ENCODE measurements at regions not wholly inside any gene's neighbourhood (a gene's known extent, or its start where the extent isn't known, plus 50 kb on each side); places are given as distances from the start of the nearest gene placed in this dataset.

DNA sequence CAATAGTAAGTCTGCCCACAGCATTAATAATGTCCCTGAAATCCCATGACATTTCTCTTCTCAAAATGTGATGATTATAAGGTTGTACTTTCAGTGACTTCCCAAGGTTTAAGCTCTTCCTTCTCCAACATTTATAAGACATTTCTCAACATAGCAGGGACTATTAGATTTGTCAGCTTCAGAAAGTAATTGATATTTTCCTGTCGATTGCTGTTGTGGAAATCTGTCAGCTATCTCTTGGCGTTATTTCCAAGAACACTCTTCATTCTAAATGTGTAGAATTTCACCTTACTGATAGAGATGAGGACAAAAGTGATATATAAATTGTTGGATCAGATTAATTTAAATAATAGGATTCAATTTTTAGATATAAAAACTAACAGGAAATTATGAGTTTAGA lies 149.7 kb upstream of the IMPG1 start:
- POLR2A ChIA-PET = no interaction called here
- DNase-seq (ENCODE audit: low read depth, low spot score) (no peak), FAIRE-seq (no peak)
- no peaks in the 10 kb centered on the region for H4K20me1 ChIP-seq (replicated peaks; ENCODE audit: control insufficient read depth, extremely low read depth, insufficient read depth, low read length)
- no peaks in the 10 kb centered on the region for H3K9me1 ChIP-seq (replicated peaks; ENCODE audit: control insufficient read depth, extremely low read depth, insufficient read depth, low read length)
- dilution Hi-C loops (cut with MboI; ENCODE audit: extremely low pct_ligation_motif_present, low sequenced_read_pairs) (no loop called here), intact Hi-C loops (cut with micrococcal nuclease) (no loop called here)
- H3K27ac ChIP-seq (ENCODE audit: insufficient read depth, low read depth, low read length) = no peak overlapping the region
- CTCF ChIA-PET = no interaction called here
- no peak overlapping the region for H2AFZ ChIP-seq (ENCODE audit: low read depth, low read length)
- no peaks in the 10 kb centered on the region for H3K36me3 ChIP-seq (ENCODE audit: control insufficient read depth in 2 of 2, extremely low read depth in 1 of 2, insufficient read depth in 2 of 2, low read length in 2 of 2)
- H3K27me3 ChIP-seq (ENCODE audit: control insufficient read depth in 2 of 2, insufficient read depth in 2 of 2, low read length in 2 of 2) = no peaks in the 10 kb centered on the region
- no peak overlapping the region for H3K4me3 ChIP-seq (replicated peaks in 1 of 3; ENCODE audit: insufficient read depth in 1 of 3, low read depth in 1 of 3, low read length in 3 of 3)
- no peak overlapping the region for H3K9ac ChIP-seq (replicated peaks; ENCODE audit: extremely low read depth, insufficient read depth, low read length)
- H3K4me1 ChIP-seq (ENCODE audit: control insufficient read depth, extremely low read depth, insufficient read depth, low read length) = no peaks in the 10 kb centered on the region
- no peak overlapping the region for H3K4me2 ChIP-seq (ENCODE audit: insufficient read depth, low read length)
- H3K9me3 ChIP-seq (replicated peaks; ENCODE audit: control insufficient read depth, insufficient read depth, low read length) = no peaks in the 10 kb centered on the region
- no TSS peak for BruUV-seq (replicated peaks)
- H3K79me2 ChIP-seq (ENCODE audit: control insufficient read depth, insufficient read depth, low read length) = no peaks in the 10 kb centered on the region
- TF ChIP-seq POLR2AphosphoS5 (IDR thresholded peaks at IDR 0.05; ENCODE audit: insufficient read depth, low read depth, low read length) (no peak), POLR2A (IDR thresholded peaks at IDR 0.05; ENCODE audit: low read depth, low read length) (no peak), GATA2 (IDR thresholded peaks at IDR 0.05; ENCODE audit: insufficient read depth, insufficient read length, low read depth, low read length) (no peak), FOS (IDR thresholded peaks at IDR 0.05; ENCODE audit: borderline replicate concordance, insufficient read depth, low read length) (no peak), JUN (IDR thresholded peaks at IDR 0.05; ENCODE audit: borderline replicate concordance, insufficient read depth, insufficient read length, low read depth) (no peak), EZH2 (IDR thresholded peaks at IDR 0.05; ENCODE audit: borderline replicate concordance, low read depth, low read length, severe bottlenecking) (no peak)
- TF ChIP-seq, protein P1, sequence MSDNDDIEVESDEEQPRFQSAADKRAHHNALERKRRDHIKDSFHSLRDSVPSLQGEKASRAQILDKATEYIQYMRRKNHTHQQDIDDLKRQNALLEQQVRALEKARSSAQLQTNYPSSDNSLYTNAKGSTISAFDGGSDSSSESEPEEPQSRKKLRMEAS (IDR thresholded peaks at IDR 0.05; ENCODE audit: insufficient read depth, insufficient read length) = no peak

DNA sequence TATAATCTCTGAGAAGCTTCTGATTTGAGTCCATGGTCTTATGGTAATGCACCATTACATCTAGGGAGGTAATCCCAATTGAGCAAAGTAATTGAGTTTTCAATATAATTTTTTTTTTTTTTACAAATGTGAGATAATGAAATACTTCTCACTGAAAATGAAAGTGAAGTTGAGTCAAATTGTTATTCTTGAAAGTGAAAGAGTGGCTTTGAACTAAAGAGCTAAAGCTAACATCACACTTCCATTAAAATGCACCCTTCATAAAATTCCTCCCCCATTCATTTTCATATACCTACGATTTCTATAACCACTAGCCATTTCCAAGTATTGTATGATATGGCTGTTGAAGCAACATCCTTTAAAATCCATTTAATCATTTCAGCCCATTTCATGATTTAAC lies 149.1 kb upstream of the IMPG1 start:
- intact Hi-C loops (cut with micrococcal nuclease) (no loop called here), dilution Hi-C loops (cut with MboI; ENCODE audit: extremely low pct_ligation_motif_present, low sequenced_read_pairs) (no loop called here)
- Histone ChIP-seq H3K4me1 (ENCODE audit: control insufficient read depth, extremely low read depth, insufficient read depth, low read length) (no peaks in the 10 kb centered on the region), H3K9ac (replicated peaks; ENCODE audit: extremely low read depth, insufficient read depth, low read length) (no peak overlapping the region), H2AFZ (ENCODE audit: low read depth, low read length) (no peak overlapping the region), H3K9me3 (replicated peaks; ENCODE audit: control insufficient read depth, insufficient read depth, low read length) (no peaks in the 10 kb centered on the region), H3K4me2 (ENCODE audit: insufficient read depth, low read length) (no peak overlapping the region), H3K9me1 (replicated peaks; ENCODE audit: control insufficient read depth, extremely low read depth, insufficient read depth, low read length) (no peaks in the 10 kb centered on the region), H3K4me3 (replicated peaks in 1 of 3; ENCODE audit: insufficient read depth in 1 of 3, low read depth in 1 of 3, low read length in 3 of 3) (no peak overlapping the region), H3K27ac (ENCODE audit: insufficient read depth, low read depth, low read length) (no peak overlapping the region), H3K79me2 (ENCODE audit: control insufficient read depth, insufficient read depth, low read length) (no peaks in the 10 kb centered on the region), H3K36me3 (ENCODE audit: control insufficient read depth in 2 of 2, extremely low read depth in 1 of 2, insufficient read depth in 2 of 2, low read length in 2 of 2) (no peaks in the 10 kb centered on the region), H4K20me1 (replicated peaks; ENCODE audit: control insufficient read depth, extremely low read depth, insufficient read depth, low read length) (no peaks in the 10 kb centered on the region), H3K27me3 (ENCODE audit: control insufficient read depth in 2 of 2, insufficient read depth in 2 of 2, low read length in 2 of 2) (no peaks in the 10 kb centered on the region)
- no peak for TF ChIP-seq EZH2 (IDR thresholded peaks at IDR 0.05; ENCODE audit: borderline replicate concordance, low read depth, low read length, severe bottlenecking)
- TF ChIP-seq JUN (IDR thresholded peaks at IDR 0.05; ENCODE audit: borderline replicate concordance, insufficient read depth, insufficient read length, low read depth) = no peak
- TF ChIP-seq POLR2A (IDR thresholded peaks at IDR 0.05; ENCODE audit: low read depth, low read length) = no peak
- no peak for TF ChIP-seq FOS (IDR thresholded peaks at IDR 0.05; ENCODE audit: borderline replicate concordance, insufficient read depth, low read length)
- TF ChIP-seq, protein P1 (IDR thresholded peaks at IDR 0.05; ENCODE audit: insufficient read depth, insufficient read length) = no peak
- TF ChIP-seq GATA2 (IDR thresholded peaks at IDR 0.05; ENCODE audit: insufficient read depth, insufficient read length, low read depth, low read length) = no peak
- no peak for TF ChIP-seq POLR2AphosphoS5 (IDR thresholded peaks at IDR 0.05; ENCODE audit: insufficient read depth, low read depth, low read length)
- no peak for TF ChIP-seq MYC (IDR thresholded peaks at IDR 0.05; ENCODE audit: low read depth, low read length)
- TF ChIP-seq, protein P2, sequence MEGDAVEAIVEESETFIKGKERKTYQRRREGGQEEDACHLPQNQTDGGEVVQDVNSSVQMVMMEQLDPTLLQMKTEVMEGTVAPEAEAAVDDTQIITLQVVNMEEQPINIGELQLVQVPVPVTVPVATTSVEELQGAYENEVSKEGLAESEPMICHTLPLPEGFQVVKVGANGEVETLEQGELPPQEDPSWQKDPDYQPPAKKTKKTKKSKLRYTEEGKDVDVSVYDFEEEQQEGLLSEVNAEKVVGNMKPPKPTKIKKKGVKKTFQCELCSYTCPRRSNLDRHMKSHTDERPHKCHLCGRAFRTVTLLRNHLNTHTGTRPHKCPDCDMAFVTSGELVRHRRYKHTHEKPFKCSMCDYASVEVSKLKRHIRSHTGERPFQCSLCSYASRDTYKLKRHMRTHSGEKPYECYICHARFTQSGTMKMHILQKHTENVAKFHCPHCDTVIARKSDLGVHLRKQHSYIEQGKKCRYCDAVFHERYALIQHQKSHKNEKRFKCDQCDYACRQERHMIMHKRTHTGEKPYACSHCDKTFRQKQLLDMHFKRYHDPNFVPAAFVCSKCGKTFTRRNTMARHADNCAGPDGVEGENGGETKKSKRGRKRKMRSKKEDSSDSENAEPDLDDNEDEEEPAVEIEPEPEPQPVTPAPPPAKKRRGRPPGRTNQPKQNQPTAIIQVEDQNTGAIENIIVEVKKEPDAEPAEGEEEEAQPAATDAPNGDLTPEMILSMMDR (IDR thresholded peaks at IDR 0.05; ENCODE audit: extremely low read depth in 1 of 2, insufficient read depth in 1 of 2, low read depth in 1 of 2, low read length in 2 of 2) = no peak
- POLR2A ChIA-PET = no interaction called here
- FAIRE-seq = no peak
- BruUV-seq (replicated peaks) = no TSS peak
- no peak for DNase-seq (ENCODE audit: low read depth, low spot score)
- CTCF ChIA-PET = no interaction called here

Data from endothelial cell of umbilical vein (primary cell).